ENCODE measurements at regions not wholly inside any gene's neighbourhood (a gene's known extent, or its start where the extent isn't known, plus 50 kb on each side); places are given as distances from the start of the nearest gene placed in this dataset.
"Not testable (repeated sequence)": the region's sequence is repeated elsewhere in the genome, so short reads cannot be mapped to it uniquely, and the experiment has no call there.

- no peak for DNase-seq
Measured at GRCh38 chr3:31181661-31182060, 287.2 kb upstream of the GADL1 start.

DNA sequence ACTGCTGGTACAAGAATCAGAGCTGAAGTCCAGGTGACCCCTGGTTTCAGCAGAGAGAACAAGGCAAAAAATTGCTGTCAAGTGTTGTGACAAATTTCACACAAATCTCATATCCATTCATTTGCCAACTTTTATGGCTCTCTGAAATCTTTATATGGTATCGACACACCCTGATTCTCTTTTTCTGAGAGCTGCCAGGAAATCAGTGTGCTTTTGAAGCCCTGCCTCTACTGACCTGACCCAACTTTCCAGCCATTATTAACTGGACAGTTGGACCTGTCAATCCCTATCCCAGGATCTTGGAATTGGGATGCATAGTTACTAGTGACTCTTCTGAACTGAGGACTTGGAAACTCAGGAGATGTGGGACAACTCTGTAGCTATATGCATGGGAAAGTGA lies 288.2 kb upstream of the GADL1 start:
- DNase-seq, result no peak

GRCh38 chr3:31184261-31185061 lies 290.0 kb upstream of the GADL1 start:
- no peak for DNase-seq

GRCh38 chr3:31185062-31185357 lies 290.5 kb upstream of the GADL1 start:
- no peak for DNase-seq

DNA sequence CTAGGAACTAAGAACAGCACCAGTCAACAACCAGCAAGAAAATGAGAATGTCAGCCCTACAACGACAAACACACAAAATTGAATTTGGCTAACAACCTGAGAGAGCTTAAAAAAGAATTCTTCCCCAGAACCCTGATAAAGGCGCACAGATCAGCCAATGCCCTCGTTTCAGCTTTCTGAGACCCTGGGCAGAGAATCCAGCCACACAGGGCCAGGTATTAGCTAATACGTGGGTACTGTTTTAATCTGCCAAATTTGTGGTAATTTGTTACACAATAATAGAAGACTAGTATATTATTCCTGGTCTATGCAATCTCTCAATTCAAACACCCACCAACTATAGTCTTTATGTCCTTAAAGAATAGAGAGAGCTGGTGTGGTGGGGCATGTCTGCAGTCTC lies 291.6 kb upstream of the GADL1 start:
- DNase-seq, result no peak

- no peak for DNase-seq
Measured at GRCh38 chr3:31187380-31187779, 292.9 kb upstream of the GADL1 start.

DNA sequence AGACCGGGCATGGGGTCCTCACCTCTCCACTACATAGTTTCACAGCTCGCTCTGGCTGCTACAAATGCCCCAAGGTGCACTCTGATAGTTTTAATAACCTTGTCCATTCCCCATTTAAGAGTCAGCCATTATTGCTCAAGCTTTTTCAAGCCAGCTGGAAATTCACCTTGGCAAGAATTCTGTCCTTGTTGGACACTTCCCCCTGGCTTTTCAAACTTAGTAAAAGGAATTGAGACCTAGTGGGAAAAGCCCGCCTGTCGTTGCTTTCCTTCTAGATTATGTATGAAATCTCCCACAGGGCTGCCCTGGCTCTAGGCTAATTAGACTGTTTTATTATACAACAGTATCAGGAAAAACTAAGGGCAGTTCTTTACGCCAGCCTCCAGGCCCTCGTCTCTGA lies 293.7 kb upstream of the GADL1 start:
- DNase-seq, result peak in 2 of 56 donors; percentile 7 to 10

GRCh38 chr3:31189330-31189729 lies 294.9 kb upstream of the GADL1 start:
- DNase-seq, result no peak

DNA sequence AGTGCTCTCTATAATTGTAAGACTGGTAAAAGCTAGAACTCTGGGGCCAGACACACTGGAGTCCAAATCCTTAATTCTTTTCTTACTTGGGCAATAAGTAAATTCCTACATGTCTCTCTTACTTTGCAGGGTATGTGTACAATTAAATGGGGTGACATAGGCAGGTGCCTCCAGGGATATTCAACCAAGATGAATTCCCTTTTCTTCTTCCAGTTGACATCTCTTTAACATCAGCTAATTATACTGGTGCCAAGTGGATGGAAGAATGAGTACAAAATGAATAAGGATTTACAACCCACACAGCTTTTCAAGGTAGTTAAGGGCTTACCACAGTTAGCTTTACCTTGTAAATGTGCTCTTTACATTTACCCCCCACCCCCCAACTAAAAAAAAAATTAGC lies 295.5 kb upstream of the GADL1 start:
- no peak for DNase-seq

- DNase-seq, result no peak
Measured at GRCh38 chr3:31191354-31191753, 296.9 kb upstream of the GADL1 start.

- no peak for DNase-seq
Measured at GRCh38 chr3:31193429-31193828, 299.0 kb upstream of the GADL1 start.

DNA sequence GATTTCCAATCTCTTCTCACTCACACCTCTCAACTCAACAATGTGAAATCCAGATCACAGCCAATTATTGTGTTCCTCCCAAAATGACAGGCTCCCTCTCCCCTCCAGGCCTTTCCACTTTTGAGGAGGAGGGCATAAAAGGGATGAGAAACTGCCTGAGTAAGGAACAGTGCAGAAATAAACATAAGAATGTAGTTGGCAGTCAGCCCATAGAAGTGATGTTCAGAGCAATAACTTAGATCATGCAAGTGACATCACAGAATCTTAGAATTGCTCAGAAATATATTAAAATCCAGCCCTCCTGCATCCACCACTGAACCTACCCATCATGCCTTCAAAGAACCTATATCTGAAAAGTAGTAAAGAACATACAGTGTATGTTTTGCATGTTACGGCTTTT lies 299.4 kb upstream of the GADL1 start:
- no peak for DNase-seq

GRCh38 chr3:31196261-31196660 lies 301.8 kb upstream of the GADL1 start:
- DNase-seq, result no peak

GRCh38 chr3:31196881-31197364 lies 302.5 kb upstream of the GADL1 start:
- DNase-seq, result no peak

GRCh38 chr3:31197941-31198340 lies 303.5 kb upstream of the GADL1 start:
- DNase-seq, result no peak

DNA sequence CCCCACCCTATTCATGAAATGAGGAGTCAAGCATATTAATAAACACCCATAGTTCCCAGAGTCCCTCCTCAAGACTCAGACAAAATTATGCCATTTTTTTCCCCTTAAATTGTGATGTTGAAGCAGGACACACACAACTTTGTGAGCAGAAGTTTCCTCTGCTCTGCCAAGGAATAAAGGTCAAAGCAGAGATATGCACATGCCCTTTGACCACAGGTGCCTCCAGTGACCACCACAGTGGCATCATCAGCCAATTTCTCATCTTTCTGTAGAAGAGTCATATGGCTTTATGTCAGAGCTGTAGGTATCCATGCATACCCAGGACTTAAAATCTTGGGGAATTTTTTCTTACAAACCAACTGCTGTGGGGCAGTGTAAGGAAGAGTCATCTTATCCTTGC lies 304.4 kb upstream of the GADL1 start:
- no peak for DNase-seq

DNA sequence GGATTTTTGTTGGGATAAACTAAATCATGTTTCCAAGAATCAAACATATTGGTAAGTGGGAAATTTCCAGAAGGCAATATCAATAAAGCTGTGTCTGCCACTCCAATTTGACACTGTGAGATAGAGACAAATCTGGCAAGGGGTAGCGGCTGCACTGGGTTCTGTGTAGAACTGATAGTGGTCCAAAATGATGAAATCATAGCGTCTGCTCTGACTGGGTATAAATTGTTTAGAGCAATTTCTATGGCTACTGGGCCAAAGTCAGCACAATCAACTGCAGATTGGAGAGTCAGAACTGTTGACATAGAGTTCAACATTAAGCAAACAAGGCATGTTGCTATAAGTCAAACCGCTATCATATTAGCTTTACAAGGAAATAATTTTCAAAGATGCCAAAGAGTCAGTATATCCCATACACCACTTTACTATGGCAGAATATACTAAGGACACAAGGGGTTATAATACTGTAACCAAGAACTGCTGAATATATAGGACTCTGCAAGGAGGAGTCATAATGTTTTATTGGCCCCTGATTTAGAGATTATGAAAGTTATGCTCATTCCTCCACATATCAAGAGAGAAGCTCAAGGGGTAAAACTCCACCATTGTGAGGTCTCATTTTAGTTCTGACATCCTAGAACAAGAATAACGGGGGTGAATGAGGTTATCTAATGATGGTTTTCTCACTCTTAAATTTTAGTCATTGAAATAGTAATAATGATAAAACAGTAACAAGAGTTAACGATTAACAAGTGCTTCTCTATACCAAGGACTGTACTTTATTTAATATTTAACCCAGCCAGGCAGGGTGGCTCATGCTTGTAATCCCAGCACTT lies 309.7 kb upstream of the GADL1 start:
- DNase-seq, result no peak

DNA sequence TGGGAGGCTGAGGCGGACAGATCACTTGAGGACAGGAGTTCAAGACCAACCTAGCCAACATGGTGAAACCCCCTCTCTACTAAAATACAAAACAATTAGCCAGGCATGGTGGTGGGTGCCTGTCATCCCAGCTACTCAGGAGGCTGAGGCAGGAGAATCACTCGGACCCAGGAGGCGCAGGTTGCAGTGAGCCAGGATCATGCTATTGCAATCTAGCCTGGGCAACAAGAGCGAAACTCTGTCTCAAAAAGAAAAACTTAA lies 310.3 kb upstream of the GADL1 start:
- not testable (repeated sequence) for DNase-seq

DNA sequence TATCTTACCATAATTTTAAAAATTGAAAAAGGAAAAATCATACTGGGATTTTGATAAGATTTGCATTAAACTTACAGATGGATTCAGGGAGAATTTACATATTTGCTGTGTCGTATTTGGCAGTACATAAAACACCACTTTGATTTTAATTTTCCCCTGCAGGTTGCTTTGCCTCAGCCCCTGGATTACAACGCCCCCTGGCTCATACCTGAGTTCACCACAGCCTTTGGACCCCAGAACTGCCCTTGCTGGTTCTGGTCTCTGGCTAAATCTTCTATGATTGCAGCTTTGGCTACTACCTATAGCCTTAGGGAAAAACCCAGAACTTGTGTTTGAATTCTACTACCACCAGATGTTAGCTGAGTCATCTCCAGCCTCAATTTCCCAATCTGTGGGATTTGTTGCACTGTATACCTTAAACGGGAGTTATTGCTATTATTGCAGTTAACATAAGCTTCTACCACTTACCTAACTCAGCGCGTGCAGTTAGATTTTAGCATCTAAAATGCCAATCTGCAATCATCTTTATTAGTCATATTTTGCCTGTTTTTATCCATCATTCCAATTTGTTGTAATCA lies 315.7 kb upstream of the GADL1 start:
- no peak for DNase-seq

- no peak for DNase-seq
Measured at GRCh38 chr3:31213869-31214486, 318.7 kb upstream of the STT3B start.

GRCh38 chr3:31218082-31218481 lies 314.6 kb upstream of the STT3B start:
- no peak for DNase-seq

DNA sequence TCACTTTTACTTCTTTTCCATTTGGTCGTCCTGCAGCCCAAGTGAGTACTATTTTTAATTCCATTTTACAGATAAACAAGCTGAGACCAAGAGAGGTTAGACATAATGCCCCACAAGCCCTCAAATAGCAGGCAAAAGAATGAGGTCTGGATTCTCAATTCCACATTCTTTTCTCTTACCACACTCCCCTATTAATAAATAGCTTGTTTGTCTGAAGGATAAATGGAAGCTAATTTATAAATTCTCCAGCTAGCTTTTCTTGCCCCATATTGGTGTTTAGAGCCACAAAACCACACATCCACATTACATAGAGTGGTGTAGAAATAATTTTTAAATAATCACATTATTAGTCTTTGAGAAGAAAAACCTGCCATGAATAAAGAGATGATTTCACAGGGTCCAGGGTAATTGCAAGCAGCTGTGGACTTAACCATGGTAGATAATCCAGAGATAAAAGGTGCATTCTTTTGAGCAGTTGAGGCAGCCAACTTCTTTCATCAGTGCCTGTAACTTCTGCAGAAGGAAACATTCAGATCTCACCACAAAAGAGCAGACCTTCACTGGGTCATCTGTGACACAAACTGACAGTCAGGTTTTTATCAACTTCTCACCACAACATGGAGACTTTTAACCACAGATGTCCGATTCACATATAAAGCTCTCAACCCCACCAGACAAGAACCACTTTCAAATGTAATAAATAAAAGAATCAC lies 313.4 kb upstream of the STT3B start:
- no peak for DNase-seq

Measured in amygdala (tissue), 56 donors.